GM12878 (cell line): ENCODE measurements at regions not wholly inside any gene's neighbourhood (a gene's known extent, or its start where the extent isn't known, plus 50 kb on each side); places are given as distances from the start of the nearest gene placed in this dataset.

Experiments
- ATAC-seq: fragments of 200-7000 bp; cut with Tn5 transposase; 3 replicates; pipeline ENCODE4 v1.9.1; 2020; ENCODE audit warnings: mild to moderate bottlenecking, moderate library complexity
- BruUV-seq: library from RNA; stranded (reverse); fragments of 400-500 nt; replicated peaks from 2 replicates; lab custom pipeline; 2021; lab: Mats Ljungman, UMichigan
- CTCF ChIA-PET: fragments of 300-600 bp; sonication (Branson Sonifier 250); formaldehyde crosslinking; extraction: SDS; loops from one replicate; lab custom pipeline; 2021; ENCODE audit warnings: inconsistent platforms; lab: Yijun Ruan, JAX
- POLR2A ChIA-PET: fragments of 350-600 bp; formaldehyde crosslinking; extraction: SDS; loops from one replicate; lab custom pipeline; 2021; ENCODE audit warnings: inconsistent platforms; lab: Charles Lee
- RAD21 ChIA-PET: fragments of 300-600 bp; sonication (Branson Sonifier 250); formaldehyde crosslinking; loops from one replicate; lab custom pipeline; 2023; ENCODE audit warnings: antibody characterized with exemption; ENCODE audit not compliant: unreplicated experiment; lab: Charles Lee
- SMC1A ChIA-PET: fragments of 300-600 bp; sonication (Branson Sonifier 250); formaldehyde crosslinking; loops from one replicate; lab custom pipeline; 2023; ENCODE audit not compliant: unreplicated experiment, uncharacterized antibody; lab: Charles Lee
- DNase-seq: peaks from one replicate; pipeline ENCODE4 v3.0.0-alpha.2; 2011; ENCODE audit warnings: low read depth, low spot score
- FAIRE-seq: peaks from 3 replicates; lab custom pipeline; 2011; peaks lifted over from hg19 to GRCh38; lab: Jason Lieb, UNC
- H2AFZ ChIP-seq: 2 replicates; pipeline ENCODE4 v1.6.0; 2011; ENCODE audit warnings: low read depth, low read length, control low read depth; ENCODE audit not compliant: control insufficient read depth
- H3K27ac ChIP-seq: 2 replicates; pipeline ENCODE4 v1.5.1; 2011; ENCODE audit warnings: control low read depth; ENCODE audit not compliant: control insufficient read depth, insufficient read depth
- H3K27me3 ChIP-seq, 2 experiments: replicated peaks in 1 of 2; 2 replicates each; pipeline versions ENCODE4 v1.6.0 to v1.6.1; 2011; ENCODE audit warnings: low read length in 1 of 2; ENCODE audit not compliant: control insufficient read depth in 2 of 2, insufficient read depth in 2 of 2
- H3K36me3 ChIP-seq, 2 experiments: 2 replicates each; pipeline ENCODE4 v1.5.1; 2011; ENCODE audit warnings: low read length in 1 of 2; ENCODE audit not compliant: control insufficient read depth in 2 of 2, insufficient read depth in 2 of 2
- H3K4me1 ChIP-seq: 2 replicates; pipeline ENCODE4 v1.6.1; 2011; ENCODE audit warnings: mild to moderate bottlenecking, low read length, moderate library complexity, mixed read lengths; ENCODE audit not compliant: control insufficient read depth, insufficient read depth
- H3K4me2 ChIP-seq: 2 replicates; pipeline ENCODE4 v1.6.0; 2011; ENCODE audit warnings: control low read depth; ENCODE audit not compliant: control insufficient read depth, insufficient read depth
- H3K4me3 ChIP-seq: fragments of 200-600 bp; sonication (generic); 2 replicates; pipeline ENCODE4 v1.5.1; 2016
- H3K79me2 ChIP-seq: 2 replicates; pipeline ENCODE4 v1.6.0; 2011; ENCODE audit warnings: low read length; ENCODE audit not compliant: control insufficient read depth, insufficient read depth
- H3K9ac ChIP-seq: 2 replicates; pipeline ENCODE4 v1.8.0; 2011; ENCODE audit warnings: low read length, control low read depth, mixed read lengths; ENCODE audit not compliant: control insufficient read depth, insufficient read depth
- H3K9me3 ChIP-seq: replicated peaks from 3 replicates; pipeline ENCODE4 v1.5.1; 2011; ENCODE audit warnings: mild to moderate bottlenecking, low read length; ENCODE audit not compliant: control insufficient read depth, insufficient read depth
- H4K20me1 ChIP-seq: 2 replicates; pipeline ENCODE4 v1.6.0; 2011; ENCODE audit not compliant: control insufficient read depth, insufficient read depth
- BACH1 ChIP-seq: fragments of 450-650 bp; IDR thresholded peaks from 2 replicates; pipeline ENCODE4 v1.6.1; 2017; ENCODE audit warnings: mild to moderate bottlenecking, borderline replicate concordance
- BCL11A ChIP-seq: IDR thresholded peaks from 2 replicates; pipeline ENCODE4 v1.6.1; 2011; ENCODE audit warnings: low read depth, low read length
- BRCA1 ChIP-seq: IDR thresholded peaks from 2 replicates; pipeline ENCODE4 v1.6.1; 2011; ENCODE audit warnings: low read depth, low read length, improper control_type of control experiment
- CBX5 ChIP-seq: sonication (generic); IDR thresholded peaks from 2 replicates; pipeline ENCODE4 v1.6.1; 2016; ENCODE audit warnings: low read depth, moderate library complexity, mild to moderate bottlenecking, inconsistent platforms
- EGR1 ChIP-seq, 2 experiments: IDR thresholded peaks; 1 replicate in 1 of 2; 2 replicates in 1 of 2; pipeline ENCODE4 v1.6.1; 2011 to 2012; ENCODE audit warnings: low read depth in 2 of 2, low read length in 2 of 2, borderline replicate concordance in 1 of 2, mild to moderate bottlenecking in 1 of 2, moderate library complexity in 1 of 2
- MEF2A ChIP-seq: IDR thresholded peaks from 2 replicates; pipeline ENCODE4 v1.6.1; 2011; ENCODE audit warnings: low read depth, mild to moderate bottlenecking, low read length, moderate library complexity; ENCODE audit not compliant: insufficient read depth
- NR2C2 ChIP-seq: IDR thresholded peaks from 2 replicates; pipeline ENCODE4 v1.6.1; 2011; ENCODE audit warnings: borderline replicate concordance, low read depth; ENCODE audit not compliant: control insufficient read depth, insufficient read length
- PBX3 ChIP-seq: IDR thresholded peaks from 2 replicates; pipeline ENCODE4 v1.6.1; 2011; ENCODE audit warnings: mild to moderate bottlenecking, low read depth, low read length, moderate library complexity; ENCODE audit not compliant: insufficient replicate concordance
- RAD21 ChIP-seq: IDR thresholded peaks from 2 replicates; pipeline ENCODE4 v1.6.1; 2011; ENCODE audit warnings: mild to moderate bottlenecking, low read depth, low read length, moderate library complexity; ENCODE audit not compliant: insufficient read depth
- RAD51 ChIP-seq: fragments of 450-650 bp; IDR thresholded peaks from 2 replicates; pipeline ENCODE4 v1.6.1; 2016; ENCODE audit warnings: moderate library complexity, mild to moderate bottlenecking, inconsistent platforms
- SUZ12 ChIP-seq: fragments of 200-600 bp; sonication (generic); IDR thresholded peaks from one replicate; pipeline ENCODE4 v1.6.1; 2018; ENCODE audit warnings: antibody characterized with exemption, mild to moderate bottlenecking; ENCODE audit not compliant: unreplicated experiment
- TBL1XR1 ChIP-seq: IDR thresholded peaks from 2 replicates; pipeline ENCODE4 v1.6.1; 2012; ENCODE audit warnings: low read depth, low read length, improper control_type of control experiment
- ZNF207 ChIP-seq: fragments of 450-650 bp; IDR thresholded peaks from 2 replicates; pipeline ENCODE4 v1.6.1; 2014; ENCODE audit warnings: antibody characterized with exemption, mild to moderate bottlenecking, borderline replicate concordance
- ZNF274 ChIP-seq: IDR thresholded peaks from one replicate; pipeline ENCODE4 v1.8.0; 2011; ENCODE audit not compliant: insufficient read length, insufficient read depth
- in situ Hi-C: fragments of 300-500 bp; cut with MboI; formaldehyde crosslinking; loops from 9 replicates; pipeline ENCODE4 v1.14.3; 2018; ENCODE audit warnings: mixed read lengths
- intact Hi-C: fragments of 100-400 bp; cut with micrococcal nuclease; formaldehyde crosslinking; loops from one replicate; pipeline ENCODE4 v1.14.2; 2022; ENCODE audit not compliant: unreplicated experiment

DNA sequence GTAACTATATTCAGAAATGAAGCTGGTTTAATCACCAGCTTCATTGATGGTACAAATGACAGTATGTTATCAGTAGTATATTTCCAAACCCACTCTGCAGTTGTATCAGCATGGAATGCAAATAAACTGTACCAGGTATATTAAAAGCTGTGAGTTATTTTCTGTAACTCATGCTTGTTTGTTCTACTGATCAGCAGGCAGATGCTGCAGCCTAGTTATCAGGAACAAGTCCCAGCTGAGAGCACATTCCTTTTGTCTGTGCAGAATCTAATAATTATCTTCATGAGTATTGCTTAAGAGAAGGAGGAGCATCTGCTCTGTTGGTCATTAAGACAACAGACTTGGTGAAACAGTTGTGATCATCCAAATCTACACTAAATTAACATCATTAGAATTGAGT is 1331.1 kb downstream of the MRPL39 start:
- FAIRE-seq: no peak
- ChIA-PET CTCF (no interaction called here), POLR2A (no interaction called here), RAD21 (no interaction called here), SMC1A (no interaction called here)
- TF ChIP-seq MEF2A (no peak), BRCA1 (no peak), ZNF274 (no peak), CBX5 (no peak), BACH1 (no peak), RAD51 (no peak), EGR1 (IDR thresholded peaks at IDR 0.05; ENCODE audit: borderline replicate concordance in 1 of 2, low read depth in 2 of 2, low read length in 2 of 2) (no peak), TBL1XR1 (no peak), BCL11A (no peak), PBX3 (no peak), NR2C2 (no peak), RAD21 (no peak), SUZ12 (no peak), ZNF207 (no peak)
- Histone ChIP-seq H3K4me3 (no peak overlapping the region), H3K27ac (no peak overlapping the region), H3K36me3 (no peaks in the 10 kb centered on the region), H3K9ac (no peak overlapping the region), H3K4me2 (no peak overlapping the region), H3K27me3 (no peaks in the 10 kb centered on the region), H2AFZ (no peak overlapping the region), H4K20me1 (no peaks in the 10 kb centered on the region), H3K9me3 (no peaks in the 10 kb centered on the region), H3K79me2 (no peaks in the 10 kb centered on the region), H3K4me1 (no peaks in the 10 kb centered on the region)
- BruUV-seq: no TSS peak
- intact Hi-C loops (no loop called here), in situ Hi-C loops (no loop called here)
- DNase-seq: no peak
- ATAC-seq: no peak
